Gastroesophageal sphincter (tissue), 4 donors: ENCODE measurements at regions not wholly inside any gene's neighbourhood (a gene's known extent, or its start where the extent isn't known, plus 50 kb on each side); places are given as distances from the start of the nearest gene placed in this dataset.

Experiments used
- ATAC-seq: fragments of 150-250 bp; one replicate; pipeline ENCODE4 v1.9.1; 2016; ENCODE audit warnings: mild to moderate bottlenecking, moderate library complexity
- H3K27ac ChIP-seq, 4 donors: fragments of 200-600 bp; sonication (generic) in 3 of 4; 1 replicate in 3 of 4; 2 replicates in 1 of 4; pipeline ENCODE4 v1.5.1; 2016 to 2019
- H3K27me3 ChIP-seq: fragments of 200-600 bp; sonication (generic); one replicate; pipeline ENCODE4 v1.5.1; 2019
- H3K36me3 ChIP-seq, 2 donors: fragments of 200-600 bp; sonication (generic); one replicate each; pipeline ENCODE4 v1.5.1; 2019; ENCODE audit warnings: control low read depth in 1 of 2
- H3K4me1 ChIP-seq, 3 donors: fragments of 200-600 bp; sonication (generic); 1 replicate in 2 of 3; 2 replicates in 1 of 3; pipeline ENCODE4 v1.5.1; 2016 to 2019; ENCODE audit warnings: control low read depth in 2 of 3
- H3K4me3 ChIP-seq, 2 donors: fragments of 200-600 bp; sonication (generic); one replicate each; pipeline ENCODE4 v1.5.1; 2019; ENCODE audit warnings: mild to moderate bottlenecking in 1 of 2, moderate library complexity in 1 of 2
- H3K9me3 ChIP-seq, 3 donors: fragments of 200-600 bp; sonication (generic); one replicate each; pipeline ENCODE4 v1.5.1; 2017 to 2019; ENCODE audit warnings: control low read depth in 2 of 3
- CTCF ChIP-seq, 4 experiments: fragments of 200-600 bp in 2 of 4; fragments of 450-650 bp in 2 of 4; sonication (generic) in 1 of 4; IDR thresholded peaks; one replicate each; pipeline ENCODE4 v1.5.1; 2017 to 2019; ENCODE audit warnings: antibody characterized with exemption in 4 of 4, mild to moderate bottlenecking in 2 of 4, moderate library complexity in 2 of 4
- EP300 ChIP-seq: sonication (generic); formaldehyde crosslinking; IDR thresholded peaks from one replicate; pipeline ENCODE4 v1.6.1; 2017; ENCODE audit warnings: antibody characterized with exemption, mild to moderate bottlenecking
- POLR2A ChIP-seq, 2 donors: fragments of 450-650 bp; IDR thresholded peaks; one replicate each; pipeline ENCODE4 v1.6.1; 2017; ENCODE audit warnings: antibody characterized with exemption in 2 of 2, mild to moderate bottlenecking in 2 of 2, moderate library complexity in 1 of 2
- POLR2AphosphoS5 ChIP-seq: sonication (generic); formaldehyde crosslinking; IDR thresholded peaks from one replicate; pipeline ENCODE4 v1.6.1; 2017; ENCODE audit warnings: antibody characterized with exemption
- WGBS, 2 donors: methylation state at CpG; one replicate each; pipeline ENCODE4 v1.1.5; 2018; ENCODE audit warnings: low coverage in 1 of 2; 5-methylcytosine and 5-hydroxymethylcytosine counted together

DNA sequence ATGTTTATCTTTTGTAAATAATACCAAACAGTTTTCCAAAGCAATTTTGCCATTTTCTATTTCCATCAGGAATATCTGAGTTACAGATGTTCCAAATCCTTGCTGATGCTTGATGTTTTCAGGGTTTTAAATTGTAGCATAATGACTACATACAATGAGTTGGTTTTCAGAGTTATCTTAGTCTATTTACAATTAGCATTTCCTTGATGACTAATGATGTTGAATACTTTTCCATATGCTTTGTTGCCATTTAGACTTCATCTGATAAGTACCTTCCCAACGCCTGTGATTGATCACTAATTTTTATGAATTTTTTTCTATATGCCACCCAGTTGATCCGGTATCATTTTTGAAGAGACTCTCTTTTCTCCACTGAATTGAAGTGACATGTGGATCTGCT lies 102.3 kb downstream of the SLC25A46 start:
- no peak overlapping the region for H3K27ac ChIP-seq
- H3K36me3 ChIP-seq = no peaks in the 10 kb centered on the region
- ATAC-seq = no peak
- H3K9me3 ChIP-seq = no peaks in the 10 kb centered on the region
- no peak overlapping the region for H3K4me3 ChIP-seq
- peaks cover 0 to 10% (median 0%) of the 10 kb centered on the region in 3 donors for H3K4me1 ChIP-seq
- no peaks in the 10 kb centered on the region for H3K27me3 ChIP-seq
- TF ChIP-seq CTCF (IDR thresholded peaks at IDR 0.05) (no peak), POLR2AphosphoS5 (no peak), EP300 (no peak), POLR2A (IDR thresholded peaks at IDR 0.05) (no peak)
- 86 to 88% methylated on average over 2 of the region's 2 CpGs for WGBS, 2 donors

- no peak overlapping the region for H3K27ac ChIP-seq
- H3K36me3 ChIP-seq = no peaks in the 10 kb centered on the region
- no peak overlapping the region for H3K4me3 ChIP-seq
- H3K9me3 ChIP-seq = no peaks in the 10 kb centered on the region
- no peaks in the 10 kb centered on the region for H3K27me3 ChIP-seq
- H3K4me1 ChIP-seq = no peaks in the 10 kb centered on the region
- no peak for ATAC-seq
- TF ChIP-seq EP300 (no peak), CTCF (IDR thresholded peaks at IDR 0.05) (no peak), POLR2AphosphoS5 (no peak), POLR2A (IDR thresholded peaks at IDR 0.05) (no peak)
- WGBS, 2 donors = 81% methylated on average over 3 to 4 of the region's 4 CpGs
Observed at GRCh38 chr5:110842948-110843347, 104.1 kb downstream of the SLC25A46 start.

- H3K27me3 ChIP-seq = no peaks in the 10 kb centered on the region
- no peak for TF ChIP-seq POLR2AphosphoS5
- no peak for TF ChIP-seq EP300
- TF ChIP-seq POLR2A (IDR thresholded peaks at IDR 0.05) = no peak
- no peak for TF ChIP-seq CTCF (IDR thresholded peaks at IDR 0.05)
- no peaks in the 10 kb centered on the region for H3K36me3 ChIP-seq
- ATAC-seq = no peak
- H3K9me3 ChIP-seq = no peaks in the 10 kb centered on the region
- H3K4me3 ChIP-seq = no peak overlapping the region
- H3K27ac ChIP-seq = no peak overlapping the region
- no peaks in the 10 kb centered on the region for H3K4me1 ChIP-seq
Observed at GRCh38 chr5:110844251-110844650, 105.4 kb downstream of the SLC25A46 start.

GRCh38 chr5:110846398-110847001 lies 107.7 kb downstream of the SLC25A46 start:
- no peaks in the 10 kb centered on the region for H3K36me3 ChIP-seq
- H3K27me3 ChIP-seq = no peaks in the 10 kb centered on the region
- no peak for ATAC-seq

GRCh38 chr5:110851357-110851756 lies 112.5 kb downstream of the SLC25A46 start:
- H3K9me3 ChIP-seq = no peaks in the 10 kb centered on the region
- no peak for ATAC-seq
- no peaks in the 10 kb centered on the region for H3K4me1 ChIP-seq
- H3K4me3 ChIP-seq = no peak overlapping the region
- no peak overlapping the region for H3K27ac ChIP-seq
- TF ChIP-seq POLR2AphosphoS5 = no peak
- TF ChIP-seq EP300 = no peak
- TF ChIP-seq POLR2A (IDR thresholded peaks at IDR 0.05) = no peak
- TF ChIP-seq CTCF (IDR thresholded peaks at IDR 0.05) = no peak
- H3K27me3 ChIP-seq = no peaks in the 10 kb centered on the region
- no peaks in the 10 kb centered on the region for H3K36me3 ChIP-seq
- 36 to 45% methylated on average over 1 of the region's 1 CpG for WGBS, 2 donors

More at GRCh38 chr5:110846398-110847001, 107.7 kb downstream of the SLC25A46 start:
- Histone ChIP-seq H3K27ac (no peak overlapping the region), H3K9me3 (no peaks in the 10 kb centered on the region), H3K4me1 (no peaks in the 10 kb centered on the region), H3K4me3 (no peak overlapping the region)
- WGBS, 2 donors = 73 to 79% methylated on average over 4 of the region's 4 CpGs
- no peak for TF ChIP-seq POLR2A (IDR thresholded peaks at IDR 0.05)
- TF ChIP-seq EP300 = no peak
